Activated T-helper 2 cell treated with anti-CD3 and anti-CD28 coated beads, Interferon-gamma antibody, Interleukin-2, Interleukin-4, amounts not matched to agents 10 μg/mL and 5 μg/mL and 100 μg/mL, durations not matched to agents 14 hours and 24 hours and 36 hours (primary cell): ENCODE measurements at regions not wholly inside any gene's neighbourhood (a gene's known extent, or its start where the extent isn't known, plus 50 kb on each side); places are given as distances from the start of the nearest gene placed in this dataset.
"Not testable (repeated sequence)": the region's sequence is repeated elsewhere in the genome, so short reads cannot be mapped to it uniquely, and the experiment has no call there.

Source experiments
- DNase-seq: peaks from one replicate; pipeline ENCODE4 v3.0.0; 2021; ENCODE audit warnings: low spot score
- H3K27ac Mint-ChIP-seq: one replicate; pipeline ENCODE4 v1.8.0; 2021; ENCODE audit warnings: mixed read lengths
- H3K27me3 Mint-ChIP-seq: one replicate; pipeline ENCODE4 v1.8.0; 2021; ENCODE audit warnings: low read depth, mixed read lengths
- H3K36me3 Mint-ChIP-seq: one replicate; pipeline ENCODE4 v1.8.0; 2021; ENCODE audit warnings: low read depth, mixed read lengths
- H3K4me1 Mint-ChIP-seq: one replicate; pipeline ENCODE4 v1.8.0; 2021; ENCODE audit warnings: low read depth, mixed read lengths
- H3K4me3 Mint-ChIP-seq: one replicate; pipeline ENCODE4 v1.8.0; 2021; ENCODE audit warnings: low read depth, mild to moderate bottlenecking, moderate library complexity, mixed read lengths
- H3K9me3 Mint-ChIP-seq: one replicate; pipeline ENCODE4 v1.8.0; 2021; ENCODE audit warnings: mixed read lengths
- intact Hi-C: fragments of 100-400 bp; cut with micrococcal nuclease; formaldehyde crosslinking; loops from one replicate; pipeline ENCODE4 v1.15.1; 2023

GRCh38 chr2:82740527-82740926 lies 1718.6 kb downstream of the SUCLG1 start:
- DNase-seq, result no peak
- Mint-ChIP-seq H3K36me3 (no peaks in the 10 kb centered on the region), H3K4me3 (no peak overlapping the region), H3K4me1 (no peaks in the 10 kb centered on the region), H3K9me3 (peaks cover 12% of the 10 kb centered on the region), H3K27me3 (no peaks in the 10 kb centered on the region), H3K27ac (no peak overlapping the region)
- intact Hi-C loops, result no loop called here

GRCh38 chr2:82737965-82738364 lies 1721.1 kb downstream of the SUCLG1 start:
- H3K4me3 Mint-ChIP-seq, intact Hi-C loops, H3K4me1 Mint-ChIP-seq, H3K36me3 Mint-ChIP-seq, H3K27ac Mint-ChIP-seq, DNase-seq, H3K27me3 Mint-ChIP-seq: not testable (repeated sequence)
- H3K9me3 Mint-ChIP-seq, result peaks cover 11% of the 10 kb centered on the region

- H3K4me1 Mint-ChIP-seq, result no peaks in the 10 kb centered on the region
- H3K27me3 Mint-ChIP-seq, result no peaks in the 10 kb centered on the region
- H3K27ac Mint-ChIP-seq, result no peak overlapping the region
- DNase-seq, result no peak
- no peaks in the 10 kb centered on the region for H3K36me3 Mint-ChIP-seq
- H3K9me3 Mint-ChIP-seq, result peaks cover 21% of the 10 kb centered on the region
- no peak overlapping the region for H3K4me3 Mint-ChIP-seq
- intact Hi-C loops, result no loop called here
Measured at GRCh38 chr2:82735336-82735735, 1723.7 kb downstream of the SUCLG1 start.

GRCh38 chr2:82731824-82732223 lies 1727.3 kb downstream of the SUCLG1 start:
- intact Hi-C loops, result no loop called here
- H3K9me3 Mint-ChIP-seq, result peaks cover 34% of the 10 kb centered on the region
- no peaks in the 10 kb centered on the region for H3K27me3 Mint-ChIP-seq
- no peak for DNase-seq
- H3K4me3 Mint-ChIP-seq, result no peak overlapping the region
- no peaks in the 10 kb centered on the region for H3K36me3 Mint-ChIP-seq
- H3K4me1 Mint-ChIP-seq, result no peaks in the 10 kb centered on the region
- H3K27ac Mint-ChIP-seq, result no peak overlapping the region

- intact Hi-C loops, result no loop called here
- DNase-seq, result no peak
- Mint-ChIP-seq H3K36me3 (no peaks in the 10 kb centered on the region), H3K9me3 (peaks cover 33% of the 10 kb centered on the region), H3K27ac (no peak overlapping the region), H3K4me3 (no peak overlapping the region), H3K27me3 (no peaks in the 10 kb centered on the region), H3K4me1 (no peaks in the 10 kb centered on the region)
Measured at GRCh38 chr2:82730811-82731210, 1728.3 kb downstream of the SUCLG1 start.

GRCh38 chr2:82728090-82728489 lies 1731.0 kb downstream of the SUCLG1 start:
- Mint-ChIP-seq H3K4me1 (no peaks in the 10 kb centered on the region), H3K27me3 (no peaks in the 10 kb centered on the region), H3K9me3 (peaks cover 27% of the 10 kb centered on the region), H3K4me3 (no peak overlapping the region), H3K27ac (no peak overlapping the region), H3K36me3 (no peaks in the 10 kb centered on the region)
- intact Hi-C loops, result no loop called here
- DNase-seq, result no peak

- H3K4me1 Mint-ChIP-seq, result no peaks in the 10 kb centered on the region
Measured at GRCh38 chr2:82708681-82709080, 1750.4 kb downstream of the SUCLG1 start.

GRCh38 chr2:82697231-82697630 lies 1761.8 kb downstream of the SUCLG1 start:
- Mint-ChIP-seq H3K27ac (no peak overlapping the region), H3K27me3 (no peaks in the 10 kb centered on the region), H3K4me1 (no peaks in the 10 kb centered on the region), H3K9me3 (peaks cover 27% of the 10 kb centered on the region), H3K4me3 (no peak overlapping the region), H3K36me3 (no peaks in the 10 kb centered on the region)
- no peak for DNase-seq
- intact Hi-C loops, result no loop called here

More at GRCh38 chr2:82708681-82709080, 1750.4 kb downstream of the SUCLG1 start:
- intact Hi-C loops, result no loop called here
- Mint-ChIP-seq H3K4me3 (no peak overlapping the region), H3K36me3 (no peaks in the 10 kb centered on the region), H3K27ac (no peak overlapping the region), H3K27me3 (no peaks in the 10 kb centered on the region), H3K9me3 (peaks cover 14% of the 10 kb centered on the region)
- no peak for DNase-seq

GRCh38 chr2:82694431-82694830 lies 1764.6 kb downstream of the SUCLG1 start:
- Mint-ChIP-seq H3K27ac (no peak overlapping the region), H3K36me3 (no peaks in the 10 kb centered on the region), H3K9me3 (peaks cover 22% of the 10 kb centered on the region), H3K4me3 (no peak overlapping the region), H3K4me1 (no peaks in the 10 kb centered on the region), H3K27me3 (no peaks in the 10 kb centered on the region)
- DNase-seq, result no peak
- intact Hi-C loops, result no loop called here

- Mint-ChIP-seq H3K4me1 (no peaks in the 10 kb centered on the region), H3K4me3 (no peak overlapping the region), H3K27ac (no peak overlapping the region), H3K9me3 (peaks cover 21% of the 10 kb centered on the region), H3K27me3 (no peaks in the 10 kb centered on the region), H3K36me3 (no peaks in the 10 kb centered on the region)
- intact Hi-C loops, result no loop called here
- DNase-seq, result no peak
Measured at GRCh38 chr2:82690757-82691411, 1768.2 kb downstream of the SUCLG1 start.

- Mint-ChIP-seq H3K27ac (no peak overlapping the region), H3K4me1 (no peaks in the 10 kb centered on the region), H3K4me3 (no peak overlapping the region), H3K9me3 (peaks cover 29% of the 10 kb centered on the region), H3K36me3 (no peaks in the 10 kb centered on the region), H3K27me3 (no peaks in the 10 kb centered on the region)
- no peak for DNase-seq
- intact Hi-C loops, result no loop called here
Measured at GRCh38 chr2:82675186-82675585, 1783.9 kb downstream of the SUCLG1 start.

GRCh38 chr2:82674652-82675051 lies 1784.4 kb downstream of the SUCLG1 start:
- no peak overlapping the region for H3K4me3 Mint-ChIP-seq
- no peak overlapping the region for H3K27ac Mint-ChIP-seq
- no peaks in the 10 kb centered on the region for H3K27me3 Mint-ChIP-seq
- no peaks in the 10 kb centered on the region for H3K36me3 Mint-ChIP-seq
- DNase-seq, result no peak
- intact Hi-C loops, result no loop called here
- H3K9me3 Mint-ChIP-seq, result peaks cover 25% of the 10 kb centered on the region
- no peaks in the 10 kb centered on the region for H3K4me1 Mint-ChIP-seq

- no peaks in the 10 kb centered on the region for H3K27me3 Mint-ChIP-seq
- H3K4me1 Mint-ChIP-seq, result no peaks in the 10 kb centered on the region
- no peak overlapping the region for H3K27ac Mint-ChIP-seq
- intact Hi-C loops, result no loop called here
- no peaks in the 10 kb centered on the region for H3K36me3 Mint-ChIP-seq
- DNase-seq, result no peak
- H3K4me3 Mint-ChIP-seq, result no peak overlapping the region
- peaks cover 23% of the 10 kb centered on the region for H3K9me3 Mint-ChIP-seq
Measured at GRCh38 chr2:82667491-82667890, 1791.6 kb downstream of the SUCLG1 start.

GRCh38 chr2:82665691-82666090 lies 1793.4 kb downstream of the SUCLG1 start:
- DNase-seq, result no peak
- intact Hi-C loops, result no loop called here
- no peak overlapping the region for H3K4me3 Mint-ChIP-seq
- H3K27ac Mint-ChIP-seq, result no peak overlapping the region
- no peaks in the 10 kb centered on the region for H3K36me3 Mint-ChIP-seq
- H3K4me1 Mint-ChIP-seq, result no peaks in the 10 kb centered on the region
- peaks cover 19% of the 10 kb centered on the region for H3K9me3 Mint-ChIP-seq
- no peaks in the 10 kb centered on the region for H3K27me3 Mint-ChIP-seq
